ENCODE measurements at regions not wholly inside any gene's neighbourhood (a gene's known extent, or its start where the extent isn't known, plus 50 kb on each side); places are given as distances from the start of the nearest gene placed in this dataset.

DNA sequence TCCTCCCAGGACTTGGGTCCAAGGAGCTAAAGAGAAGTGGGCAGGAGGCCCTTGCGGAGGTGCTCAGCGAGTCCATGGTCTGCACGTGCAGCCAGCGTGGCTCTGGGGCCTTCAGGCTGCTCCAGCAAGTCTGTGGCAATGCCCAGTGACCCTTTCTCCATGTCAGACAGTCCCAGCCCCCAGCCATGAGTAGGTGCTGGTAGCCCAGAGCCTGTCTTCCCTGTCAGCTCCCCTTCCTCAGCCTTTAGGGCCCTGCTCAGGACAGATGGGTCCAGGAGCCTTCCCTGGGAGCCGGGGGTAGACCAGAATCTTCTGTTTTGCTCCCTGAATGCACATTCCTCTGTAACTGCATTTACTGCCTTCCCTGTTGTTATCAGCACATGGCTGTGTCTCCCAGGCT, 147.2 kb upstream of the IRX2 start:
- TF ChIP-seq BACH1 (IDR thresholded peaks at IDR 0.05; ENCODE audit: low read length) (no peak), YY1 (IDR thresholded peaks at IDR 0.05; ENCODE audit: low read depth, low read length) (no peak), GTF2F1 (IDR thresholded peaks at IDR 0.05; ENCODE audit: borderline replicate concordance, low read depth, low read length) (no peak), CREB1 (IDR thresholded peaks at IDR 0.05) (no peak), KDM5A (IDR thresholded peaks at IDR 0.05; ENCODE audit: low read length) (no peak), HDAC2 (IDR thresholded peaks at IDR 0.05; ENCODE audit: borderline replicate concordance in 1 of 2, low read depth in 2 of 2, low read length in 2 of 2) (no peak), TAF1 (IDR thresholded peaks at IDR 0.05; ENCODE audit: low read depth, low read length) (no peak), POLR2A (IDR thresholded peaks at IDR 0.05; ENCODE audit: control extremely low read depth in 1 of 2, low read depth in 2 of 2, low read length in 2 of 2) (no peak), CEBPB (IDR thresholded peaks at IDR 0.05; ENCODE audit: low read depth, low read length) (no peak)
- TF ChIP-seq, protein P1, sequence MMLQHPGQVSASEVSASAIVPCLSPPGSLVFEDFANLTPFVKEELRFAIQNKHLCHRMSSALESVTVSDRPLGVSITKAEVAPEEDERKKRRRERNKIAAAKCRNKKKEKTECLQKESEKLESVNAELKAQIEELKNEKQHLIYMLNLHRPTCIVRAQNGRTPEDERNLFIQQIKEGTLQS (IDR thresholded peaks at IDR 0.05; ENCODE audit: insufficient read depth, low read depth, low read length) = no peak
